ENCODE measurements at regions not wholly inside any gene's neighbourhood (a gene's known extent, or its start where the extent isn't known, plus 50 kb on each side); places are given as distances from the start of the nearest gene placed in this dataset.
"Not testable (repeated sequence)": the region's sequence is repeated elsewhere in the genome, so short reads cannot be mapped to it uniquely, and the experiment has no call there.

DNA sequence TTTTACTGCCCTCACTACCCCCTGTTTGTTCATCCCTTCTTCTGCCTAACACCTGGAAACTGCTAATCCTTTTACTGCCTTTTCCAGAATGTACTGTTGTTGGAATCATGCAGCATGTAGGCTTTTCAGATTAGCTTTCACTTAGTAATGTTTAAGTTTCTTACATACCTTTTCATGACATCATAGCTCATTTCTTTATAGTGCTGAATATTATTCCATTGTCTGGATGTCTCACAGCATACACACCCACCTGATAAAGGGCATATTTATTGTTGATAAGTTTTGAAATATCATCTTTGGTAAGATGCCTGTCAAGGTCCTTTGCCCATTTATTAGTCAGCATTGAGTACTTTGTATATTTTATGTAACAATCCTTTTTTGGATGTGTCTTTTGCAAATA, 588.2 kb upstream of the NRSN1 start:
- Histone ChIP-seq H3K4me3 (ENCODE audit: low read length) (no peak overlapping the region), H3K27ac (ENCODE audit: low read length) (no peak overlapping the region), H3K4me1 (ENCODE audit: control insufficient read depth, insufficient read depth, low read length) (no peaks in the 10 kb centered on the region), H3K9me3 (ENCODE audit: control insufficient read depth, low read depth, low read length) (no peaks in the 10 kb centered on the region), H3K36me3 (ENCODE audit: control insufficient read depth, insufficient read depth, low read length) (no peaks in the 10 kb centered on the region), H3K27me3 (ENCODE audit: control insufficient read depth, insufficient read depth, low read length) (no peaks in the 10 kb centered on the region)
- no peak for DNase-seq

DNA sequence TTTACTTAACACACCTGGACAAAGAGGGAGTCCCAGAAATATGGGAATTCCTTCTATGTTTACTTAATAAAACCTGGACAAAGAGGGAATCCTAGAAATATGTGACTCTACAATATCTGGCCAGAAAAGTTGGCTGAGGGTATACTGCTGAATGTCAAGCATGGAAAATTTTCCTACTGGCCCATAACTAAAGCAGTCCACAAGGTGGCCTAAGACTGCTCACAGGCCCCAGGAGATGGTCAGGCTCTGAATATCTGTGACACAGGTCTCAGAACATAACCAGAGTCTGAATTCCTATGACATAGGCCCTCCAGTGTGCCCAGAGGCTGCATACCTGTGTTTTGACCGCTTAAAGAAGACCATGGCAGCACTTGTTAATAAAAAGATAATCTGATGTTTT, 578.2 kb upstream of the NRSN1 start:
- no peak overlapping the region for H3K27ac ChIP-seq (ENCODE audit: low read length)
- peak in 1 of 2 donors; percentile 24 for DNase-seq
- H3K36me3 ChIP-seq (ENCODE audit: control insufficient read depth, insufficient read depth, low read length), result no peaks in the 10 kb centered on the region
- H3K4me3 ChIP-seq (ENCODE audit: low read length), result no peak overlapping the region
- no peaks in the 10 kb centered on the region for H3K27me3 ChIP-seq (ENCODE audit: control insufficient read depth, insufficient read depth, low read length)
- 100% methylated on average over 1 of the region's 1 CpG for WGBS (ENCODE audit: insufficient coverage, low lambda C conversion rate)
- no peaks in the 10 kb centered on the region for H3K9me3 ChIP-seq (ENCODE audit: control insufficient read depth, low read depth, low read length)
- no peaks in the 10 kb centered on the region for H3K4me1 ChIP-seq (ENCODE audit: control insufficient read depth, insufficient read depth, low read length)

DNA sequence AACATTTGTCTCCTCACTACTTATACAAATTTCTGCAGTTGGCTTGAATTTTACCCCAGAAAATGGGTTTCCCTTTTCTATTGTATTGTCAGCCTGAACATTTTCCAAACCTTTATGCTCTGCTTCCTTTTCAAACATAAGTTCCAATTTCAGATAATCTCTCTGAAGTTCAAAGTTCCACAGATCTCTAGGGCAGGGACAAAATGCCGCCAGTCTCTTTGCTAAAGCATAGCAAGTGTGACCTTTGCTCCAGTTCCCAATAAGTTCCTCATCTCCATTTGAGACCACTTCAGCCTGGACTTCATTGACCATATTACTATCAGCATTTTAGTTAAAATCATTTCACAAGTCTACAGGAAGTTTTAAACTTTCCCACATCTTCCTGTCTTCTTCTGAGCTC, 571.1 kb upstream of the NRSN1 start:
- WGBS (ENCODE audit: insufficient coverage, low lambda C conversion rate), result no CpG with 5 or more reads among the region's 1 CpG
- not testable (repeated sequence) for H3K27me3 ChIP-seq (ENCODE audit: control insufficient read depth, insufficient read depth, low read length); H3K27ac ChIP-seq (ENCODE audit: low read length); DNase-seq; H3K36me3 ChIP-seq (ENCODE audit: control insufficient read depth, insufficient read depth, low read length); H3K4me3 ChIP-seq (ENCODE audit: low read length); H3K9me3 ChIP-seq (ENCODE audit: control insufficient read depth, low read depth, low read length)
- peaks cover 16% of the 10 kb centered on the region for H3K4me1 ChIP-seq (ENCODE audit: control insufficient read depth, insufficient read depth, low read length)

DNA sequence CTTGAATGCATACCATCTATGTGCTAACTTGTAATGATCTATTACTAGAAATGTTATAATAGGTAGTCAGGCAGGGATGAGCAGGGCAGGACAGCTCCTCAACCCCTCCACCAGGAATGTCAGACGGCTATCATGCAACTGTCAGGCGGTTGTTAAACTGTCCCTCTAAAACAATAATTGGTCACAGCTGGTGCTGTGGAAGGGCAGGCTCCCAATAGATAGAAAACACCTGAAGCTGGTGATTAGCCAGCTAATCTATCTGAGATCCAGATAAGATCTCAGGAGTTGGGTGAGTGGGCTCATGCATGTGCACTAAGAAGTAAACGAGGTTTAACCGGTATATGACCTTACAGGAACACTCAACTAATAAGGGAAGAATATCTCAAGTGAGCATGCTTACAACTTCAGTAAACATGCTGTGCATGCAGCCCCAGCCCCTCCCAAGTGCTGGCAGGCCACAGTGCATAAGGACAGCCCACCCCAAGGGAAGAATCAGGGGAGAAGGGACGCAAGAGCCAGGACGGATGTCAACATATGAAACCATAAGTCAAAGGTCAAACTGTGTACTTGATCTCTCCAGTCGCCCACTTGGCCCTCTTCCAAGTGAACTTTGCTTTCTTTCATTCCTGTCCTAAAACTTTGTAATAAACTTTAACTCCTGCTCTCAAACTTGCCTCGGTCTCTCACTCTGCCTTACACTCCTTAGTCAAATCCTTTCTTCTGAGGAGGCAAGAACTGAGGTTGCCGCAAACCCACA, 566.2 kb upstream of the NRSN1 start:
- H3K27ac ChIP-seq (ENCODE audit: low read length), result peak overlapping the region; percentile 47
- H3K9me3 ChIP-seq (ENCODE audit: control insufficient read depth, low read depth, low read length), result peaks cover 2% of the 10 kb centered on the region
- no peaks in the 10 kb centered on the region for H3K36me3 ChIP-seq (ENCODE audit: control insufficient read depth, insufficient read depth, low read length)
- no peaks in the 10 kb centered on the region for H3K27me3 ChIP-seq (ENCODE audit: control insufficient read depth, insufficient read depth, low read length)
- WGBS (ENCODE audit: insufficient coverage, low lambda C conversion rate), result 0% methylated on average over 1 of the region's 9 CpGs
- H3K4me1 ChIP-seq (ENCODE audit: control insufficient read depth, insufficient read depth, low read length), result peaks cover 15% of the 10 kb centered on the region
- DNase-seq, result peak; percentile 83 to 90
- no peak overlapping the region for H3K4me3 ChIP-seq (ENCODE audit: low read length)

DNA sequence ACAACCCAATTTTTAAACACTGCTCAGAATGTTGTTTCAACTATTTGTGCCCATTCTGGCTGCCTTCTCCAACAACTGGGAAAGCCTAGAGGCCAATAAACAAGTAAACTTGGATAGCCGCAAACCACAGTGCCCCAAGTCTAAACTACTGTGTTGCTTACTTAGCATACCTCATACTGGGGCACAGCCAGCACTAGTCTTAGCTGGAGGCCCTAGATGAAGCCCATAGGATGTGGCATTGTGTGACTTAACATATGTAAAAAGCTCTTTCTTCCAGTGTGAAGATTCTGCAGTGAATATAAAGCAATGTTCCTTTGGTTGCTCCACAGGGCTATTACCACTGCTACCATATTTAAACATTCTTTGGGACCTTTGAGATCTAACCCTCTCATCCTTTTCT, 564.3 kb upstream of the NRSN1 start:
- Histone ChIP-seq H3K9me3 (ENCODE audit: control insufficient read depth, low read depth, low read length) (peaks cover 2% of the 10 kb centered on the region), H3K27me3 (ENCODE audit: control insufficient read depth, insufficient read depth, low read length) (no peaks in the 10 kb centered on the region), H3K4me3 (ENCODE audit: low read length) (no peak overlapping the region), H3K4me1 (ENCODE audit: control insufficient read depth, insufficient read depth, low read length) (peaks cover 14% of the 10 kb centered on the region), H3K27ac (ENCODE audit: low read length) (no peak overlapping the region), H3K36me3 (ENCODE audit: control insufficient read depth, insufficient read depth, low read length) (no peaks in the 10 kb centered on the region)
- DNase-seq, result no peak
- no CpG with 5 or more reads among the region's 1 CpG for WGBS (ENCODE audit: insufficient coverage, low lambda C conversion rate)

DNA sequence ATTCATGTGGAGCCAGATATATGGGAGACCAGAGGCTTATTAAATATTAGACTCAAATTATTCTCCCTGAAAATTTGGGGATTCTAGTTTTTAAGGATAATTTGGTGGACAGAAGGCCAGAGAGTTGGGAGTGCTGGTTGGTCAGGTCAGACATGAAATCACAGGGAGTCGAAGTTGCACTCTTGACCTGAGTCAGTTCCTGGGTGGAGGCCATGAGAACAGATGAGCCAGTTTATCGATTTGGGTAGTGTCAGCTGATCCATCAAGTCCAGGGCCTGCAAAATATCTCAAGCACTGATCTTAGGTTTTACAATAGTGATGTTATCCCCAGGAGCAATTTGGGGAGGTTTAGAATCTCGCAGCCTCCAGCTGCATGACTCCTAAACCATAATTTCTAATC, 563.5 kb upstream of the NRSN1 start:
- no peaks in the 10 kb centered on the region for H3K27me3 ChIP-seq (ENCODE audit: control insufficient read depth, insufficient read depth, low read length)
- H3K4me3 ChIP-seq (ENCODE audit: low read length), result no peak overlapping the region
- H3K36me3 ChIP-seq (ENCODE audit: control insufficient read depth, insufficient read depth, low read length), result no peaks in the 10 kb centered on the region
- peaks cover 2% of the 10 kb centered on the region for H3K9me3 ChIP-seq (ENCODE audit: control insufficient read depth, low read depth, low read length)
- H3K27ac ChIP-seq (ENCODE audit: low read length), result no peak overlapping the region
- DNase-seq, result no peak
- H3K4me1 ChIP-seq (ENCODE audit: control insufficient read depth, insufficient read depth, low read length), result peaks cover 14% of the 10 kb centered on the region
- WGBS (ENCODE audit: insufficient coverage, low lambda C conversion rate), result no CpG with 5 or more reads among the region's 3 CpGs

DNA sequence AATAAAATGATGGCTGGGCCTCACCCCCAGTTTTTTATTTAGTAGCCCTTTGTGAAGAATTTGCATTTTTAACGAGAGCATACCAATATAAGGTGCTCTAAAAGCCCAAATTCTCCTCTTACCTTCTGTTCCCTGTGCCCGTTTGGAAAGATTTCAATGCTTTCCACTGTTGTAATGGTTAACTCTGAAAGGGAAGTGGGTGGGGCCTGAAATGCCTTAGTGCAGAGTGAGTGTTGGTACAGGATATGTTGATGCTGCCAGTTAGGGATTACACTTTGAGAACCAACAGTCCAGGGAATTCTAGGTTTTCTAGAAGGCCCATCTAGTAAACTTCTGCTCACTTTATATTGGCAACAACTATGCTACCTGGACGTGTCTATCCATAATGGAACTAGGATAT, 562.7 kb upstream of the NRSN1 start:
- H3K27me3 ChIP-seq (ENCODE audit: control insufficient read depth, insufficient read depth, low read length), result no peaks in the 10 kb centered on the region
- H3K36me3 ChIP-seq (ENCODE audit: control insufficient read depth, insufficient read depth, low read length), result no peaks in the 10 kb centered on the region
- DNase-seq, result no peak
- peaks cover 14% of the 10 kb centered on the region for H3K4me1 ChIP-seq (ENCODE audit: control insufficient read depth, insufficient read depth, low read length)
- peaks cover 2% of the 10 kb centered on the region for H3K9me3 ChIP-seq (ENCODE audit: control insufficient read depth, low read depth, low read length)
- WGBS (ENCODE audit: insufficient coverage, low lambda C conversion rate), result no CpG with 5 or more reads among the region's 3 CpGs
- no peak overlapping the region for H3K4me3 ChIP-seq (ENCODE audit: low read length)
- H3K27ac ChIP-seq (ENCODE audit: low read length), result no peak overlapping the region

DNA sequence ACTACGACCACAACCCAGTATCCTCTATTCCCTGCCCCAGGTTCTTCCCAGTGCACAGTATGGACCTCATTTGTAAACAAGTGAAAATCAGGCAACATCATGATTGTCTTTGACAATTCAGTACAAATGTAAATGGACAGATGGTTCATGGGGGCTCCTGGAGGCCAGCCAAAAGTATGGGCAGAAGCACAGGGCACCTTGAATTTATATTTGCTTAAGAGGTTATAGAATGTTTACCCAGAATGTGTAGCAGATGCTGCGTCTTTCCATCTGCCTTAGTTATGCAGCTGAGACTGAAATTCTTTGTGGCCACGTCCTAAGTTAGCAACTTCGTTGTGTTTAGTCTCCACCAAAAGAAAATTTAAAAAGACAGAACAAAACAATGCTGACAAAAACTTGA, 559.6 kb upstream of the NRSN1 start:
- 40% methylated on average over 1 of the region's 4 CpGs for WGBS (ENCODE audit: insufficient coverage, low lambda C conversion rate)
- DNase-seq, result no peak

DNA sequence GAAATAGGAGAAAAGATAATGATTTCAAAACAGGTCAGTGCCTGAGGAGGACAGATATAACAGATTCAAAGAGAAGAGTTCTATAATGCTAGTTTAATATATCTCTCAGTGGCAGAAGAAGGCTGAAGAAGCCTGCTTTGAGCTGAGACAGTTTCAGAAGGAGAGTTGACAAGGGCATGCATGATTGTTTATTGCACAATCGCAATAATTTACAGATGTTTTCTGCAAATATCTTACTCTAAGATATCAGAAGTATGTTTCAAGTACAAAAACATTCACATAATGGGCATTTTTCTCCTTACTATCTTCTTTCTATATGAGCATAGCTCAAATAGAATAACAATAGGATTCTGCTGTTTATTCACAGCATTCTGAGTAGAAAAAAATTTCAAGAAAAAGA, 557.7 kb upstream of the NRSN1 start:
- Histone ChIP-seq H3K9me3 (ENCODE audit: control insufficient read depth, low read depth, low read length) (no peaks in the 10 kb centered on the region), H3K4me1 (ENCODE audit: control insufficient read depth, insufficient read depth, low read length) (no peaks in the 10 kb centered on the region), H3K4me3 (ENCODE audit: low read length) (no peak overlapping the region), H3K27ac (ENCODE audit: low read length) (no peak overlapping the region), H3K36me3 (ENCODE audit: control insufficient read depth, insufficient read depth, low read length) (no peaks in the 10 kb centered on the region), H3K27me3 (ENCODE audit: control insufficient read depth, insufficient read depth, low read length) (no peaks in the 10 kb centered on the region)
- WGBS (ENCODE audit: insufficient coverage, low lambda C conversion rate), result no CpG with 5 or more reads among the region's 1 CpG
- DNase-seq, result no peak

More for the DNA sequence above, 559.6 kb upstream of the NRSN1 start:
- H3K9me3 ChIP-seq (ENCODE audit: control insufficient read depth, low read depth, low read length), result peaks cover 1% of the 10 kb centered on the region
- H3K4me1 ChIP-seq (ENCODE audit: control insufficient read depth, insufficient read depth, low read length), result no peaks in the 10 kb centered on the region
- H3K36me3 ChIP-seq (ENCODE audit: control insufficient read depth, insufficient read depth, low read length), result no peaks in the 10 kb centered on the region
- no peaks in the 10 kb centered on the region for H3K27me3 ChIP-seq (ENCODE audit: control insufficient read depth, insufficient read depth, low read length)
- H3K27ac ChIP-seq (ENCODE audit: low read length), result no peak overlapping the region
- no peak overlapping the region for H3K4me3 ChIP-seq (ENCODE audit: low read length)

DNA sequence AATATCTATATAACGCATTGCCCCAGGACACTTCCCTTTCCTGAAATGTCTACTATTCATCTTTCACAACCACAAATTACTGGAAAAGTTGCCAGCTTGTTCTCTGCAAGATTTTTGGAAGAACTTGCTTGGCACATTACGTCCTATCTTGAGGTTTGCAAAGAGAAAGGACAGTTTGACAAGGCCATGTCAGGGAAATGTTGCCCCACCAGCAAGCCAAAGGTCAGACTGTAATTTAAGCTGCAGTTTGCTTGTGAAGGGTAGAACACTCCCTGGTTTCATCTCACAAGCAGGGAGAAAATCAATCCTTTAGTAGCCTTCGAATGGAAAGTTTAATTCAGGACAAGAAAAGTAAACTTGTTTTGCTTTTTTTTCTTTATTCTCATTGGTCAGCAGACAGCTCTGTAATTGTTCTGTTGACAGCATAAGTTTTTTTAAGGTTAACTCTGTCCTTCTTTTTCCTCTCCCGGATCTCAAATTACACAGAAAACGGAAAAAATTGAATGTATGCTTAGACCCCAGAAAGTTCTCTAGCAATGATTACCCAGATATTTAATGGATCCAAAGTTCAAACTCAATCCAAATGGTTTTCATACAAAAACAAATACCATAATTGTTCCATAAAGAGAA, 541.8 kb upstream of the NRSN1 start:
- WGBS (ENCODE audit: insufficient coverage, low lambda C conversion rate), result 43% methylated on average over 3 of the region's 5 CpGs

DNA sequence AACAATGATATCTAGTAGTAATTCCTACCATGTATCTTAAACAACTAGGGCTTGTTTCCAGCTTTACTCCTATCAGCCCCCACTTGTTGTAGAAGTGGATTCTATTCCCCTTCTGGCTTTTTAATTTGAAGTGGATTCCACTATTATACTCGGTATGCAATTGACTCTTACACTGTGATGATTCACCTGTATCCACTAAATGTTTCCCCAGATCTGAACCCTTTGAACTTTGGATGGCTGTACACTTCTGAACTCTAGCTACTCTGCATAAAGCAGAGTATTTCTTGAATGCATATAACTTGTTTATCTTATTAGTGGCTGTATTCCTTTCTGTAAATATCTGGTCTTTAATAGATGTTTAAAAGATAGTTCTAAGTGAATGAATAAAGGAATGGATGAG, 538.4 kb upstream of the NRSN1 start:
- Histone ChIP-seq H3K27ac (ENCODE audit: low read length) (no peak overlapping the region), H3K9me3 (ENCODE audit: control insufficient read depth, low read depth, low read length) (no peaks in the 10 kb centered on the region), H3K27me3 (ENCODE audit: control insufficient read depth, insufficient read depth, low read length) (no peaks in the 10 kb centered on the region), H3K4me3 (ENCODE audit: low read length) (no peak overlapping the region), H3K4me1 (ENCODE audit: control insufficient read depth, insufficient read depth, low read length) (peaks cover 12% of the 10 kb centered on the region), H3K36me3 (ENCODE audit: control insufficient read depth, insufficient read depth, low read length) (no peaks in the 10 kb centered on the region)
- peak in 1 of 2 donors; percentile 42 for DNase-seq
- WGBS (ENCODE audit: insufficient coverage, low lambda C conversion rate), result no CpG with 5 or more reads among the region's 1 CpG

More for the DNA sequence above, 541.8 kb upstream of the NRSN1 start:
- Histone ChIP-seq H3K36me3 (ENCODE audit: control insufficient read depth, insufficient read depth, low read length) (no peaks in the 10 kb centered on the region), H3K27ac (ENCODE audit: low read length) (peak overlapping the region; percentile 54), H3K27me3 (ENCODE audit: control insufficient read depth, insufficient read depth, low read length) (no peaks in the 10 kb centered on the region), H3K9me3 (ENCODE audit: control insufficient read depth, low read depth, low read length) (no peaks in the 10 kb centered on the region), H3K4me3 (ENCODE audit: low read length) (no peak overlapping the region), H3K4me1 (ENCODE audit: control insufficient read depth, insufficient read depth, low read length) (peaks cover 12% of the 10 kb centered on the region)
- peak; percentile 37 to 72 for DNase-seq

All from large intestine (tissue), 3 donors.